ENCODE measurements at regions not wholly inside any gene's neighbourhood (a gene's known extent, or its start where the extent isn't known, plus 50 kb on each side); places are given as distances from the start of the nearest gene placed in this dataset.
"Not testable (repeated sequence)": the region's sequence is repeated elsewhere in the genome, so short reads cannot be mapped to it uniquely, and the experiment has no call there.

GRCh38 chr1:199612976-199613774, 414.3 kb upstream of the NR5A2 start:
- intact Hi-C loops (cut with micrococcal nuclease) = no loop called here
- no peak for DNase-seq
- Mint-ChIP-seq H3K4me1 (ENCODE audit: low read depth) (no peaks in the 10 kb centered on the region), H3K9me3 (no peaks in the 10 kb centered on the region), H3K4me3 (no peak overlapping the region), H3K27me3 (no peaks in the 10 kb centered on the region), H3K36me3 (ENCODE audit: low read depth) (no peaks in the 10 kb centered on the region), H3K27ac (no peak overlapping the region)
- ChIA-PET CTCF (no interaction called here), POLR2A (no interaction called here)
- no peak for ATAC-seq
- no peak for TF ChIP-seq CTCF (IDR thresholded peaks at IDR 0.05)

GRCh38 chr1:199616947-199617346, 410.6 kb upstream of the NR5A2 start:
- CTCF ChIA-PET = no interaction called here
- H3K27me3 Mint-ChIP-seq = peaks cover 3% of the 10 kb centered on the region

GRCh38 chr1:199619223-199619622, 408.3 kb upstream of the NR5A2 start:
- Mint-ChIP-seq H3K4me3 (no peak overlapping the region), H3K4me1 (ENCODE audit: low read depth) (no peaks in the 10 kb centered on the region), H3K27me3 (peaks cover 3% of the 10 kb centered on the region), H3K36me3 (ENCODE audit: low read depth) (no peaks in the 10 kb centered on the region), H3K9me3 (no peaks in the 10 kb centered on the region), H3K27ac (no peak overlapping the region)
- DNase-seq = no peak
- intact Hi-C loops (cut with micrococcal nuclease) = no loop called here
- TF ChIP-seq CTCF (IDR thresholded peaks at IDR 0.05) = no peak
- ChIA-PET CTCF (no interaction called here), POLR2A (no interaction called here)
- ATAC-seq = no peak

More at GRCh38 chr1:199616947-199617346, 410.6 kb upstream of the NR5A2 start:
- Mint-ChIP-seq H3K9me3 (no peaks in the 10 kb centered on the region), H3K36me3 (ENCODE audit: low read depth) (no peaks in the 10 kb centered on the region), H3K4me3 (no peak overlapping the region), H3K4me1 (ENCODE audit: low read depth) (no peaks in the 10 kb centered on the region), H3K27ac (no peak overlapping the region)
- DNase-seq (no peak), ATAC-seq (no peak)
- intact Hi-C loops (cut with micrococcal nuclease) = no loop called here
- POLR2A ChIA-PET = no interaction called here
- no peak for TF ChIP-seq CTCF (IDR thresholded peaks at IDR 0.05)

GRCh38 chr1:199626228-199626627, 401.3 kb upstream of the NR5A2 start:
- H3K27ac Mint-ChIP-seq; POLR2A ChIA-PET; H3K4me3 Mint-ChIP-seq; H3K9me3 Mint-ChIP-seq; ATAC-seq; H3K27me3 Mint-ChIP-seq; H3K36me3 Mint-ChIP-seq (ENCODE audit: low read depth); H3K4me1 Mint-ChIP-seq (ENCODE audit: low read depth); intact Hi-C loops (cut with micrococcal nuclease); CTCF ChIA-PET; DNase-seq: not testable (repeated sequence)

- Mint-ChIP-seq H3K9me3 (peaks cover 2% of the 10 kb centered on the region), H3K36me3 (ENCODE audit: low read depth) (no peaks in the 10 kb centered on the region), H3K27ac (no peak overlapping the region), H3K4me1 (ENCODE audit: low read depth) (peaks cover 4% of the 10 kb centered on the region), H3K27me3 (peaks cover 12% of the 10 kb centered on the region), H3K4me3 (no peak overlapping the region)
- intact Hi-C loops (cut with micrococcal nuclease) = no loop called here
- CTCF ChIA-PET = interaction anchor here (1.3 to 1.5 kb wide), 2 partner anchors 10 to 55 kb away, joined by 3 to 4 read pairs; no protein-coding TSS in a partner anchor
- no peak for DNase-seq
- ATAC-seq = no peak
- TF ChIP-seq CTCF (IDR thresholded peaks at IDR 0.05) = no peak
- POLR2A ChIA-PET = interaction anchor here (1.1 kb wide), 1 partner anchor 14 kb away, joined by 3 read pairs; no protein-coding TSS in a partner anchor
These were observed 397.9 kb upstream of the NR5A2 start for GRCh38 chr1:199629624-199630023.

All from activated CD8-positive, alpha-beta T cell treated with anti-CD3 and anti-CD28 coated beads for 36 hours (primary cell).